LHCN-M2 (cell line): ENCODE measurements at regions not wholly inside any gene's neighbourhood (a gene's known extent, or its start where the extent isn't known, plus 50 kb on each side); places are given as distances from the start of the nearest gene placed in this dataset.

Source experiments
- DNase-seq: peaks from one replicate; pipeline ENCODE4 v3.0.0-alpha.2; 2012; ENCODE audit warnings: low read depth

DNA sequence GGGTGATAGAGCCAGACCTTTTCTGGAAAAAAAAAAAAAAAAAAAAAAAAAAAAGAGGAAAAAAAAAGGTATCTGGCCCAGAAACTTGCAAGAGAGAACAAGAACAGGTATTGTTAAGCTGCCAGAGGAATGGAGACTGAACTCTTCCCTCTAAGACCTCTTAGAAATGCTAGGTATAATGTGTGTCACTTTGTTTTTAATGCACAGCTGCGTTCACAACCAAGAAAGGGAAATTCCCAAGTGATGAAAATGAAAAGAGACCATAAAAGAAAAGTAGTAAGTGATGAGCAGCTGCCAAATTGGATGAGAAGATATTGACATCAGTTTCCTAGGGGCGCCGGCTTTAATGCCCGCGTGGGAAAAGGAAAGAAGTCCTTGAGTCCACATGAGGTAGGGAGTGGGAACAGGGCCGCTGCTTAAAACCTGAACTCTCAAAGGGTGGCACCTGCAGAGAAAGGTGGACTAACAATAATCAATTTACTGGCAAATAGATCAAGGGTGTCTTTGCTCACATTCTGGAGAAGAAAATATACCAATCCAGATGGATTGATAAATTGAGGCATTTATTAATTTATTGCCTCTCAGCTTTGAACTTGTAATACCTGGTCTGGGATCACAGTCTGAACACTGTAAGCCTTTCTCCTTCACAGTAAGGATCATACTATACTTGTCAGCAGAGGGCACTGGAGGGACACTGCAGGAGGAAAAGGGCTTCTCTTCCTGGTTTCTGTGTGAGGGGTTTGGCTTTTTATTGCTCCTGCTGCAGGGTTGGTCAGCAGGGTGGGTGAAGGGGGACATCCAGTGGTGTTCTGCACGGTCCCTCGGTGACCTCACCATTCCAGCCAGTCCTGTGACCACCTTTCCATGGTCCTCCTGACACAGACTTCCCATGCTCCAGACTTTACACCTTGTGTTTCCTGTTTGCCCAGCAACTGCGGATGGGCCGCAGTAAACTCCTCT is 131.6 kb downstream of the AQP9 start:
- peak; percentile 60 for DNase-seq

DNA sequence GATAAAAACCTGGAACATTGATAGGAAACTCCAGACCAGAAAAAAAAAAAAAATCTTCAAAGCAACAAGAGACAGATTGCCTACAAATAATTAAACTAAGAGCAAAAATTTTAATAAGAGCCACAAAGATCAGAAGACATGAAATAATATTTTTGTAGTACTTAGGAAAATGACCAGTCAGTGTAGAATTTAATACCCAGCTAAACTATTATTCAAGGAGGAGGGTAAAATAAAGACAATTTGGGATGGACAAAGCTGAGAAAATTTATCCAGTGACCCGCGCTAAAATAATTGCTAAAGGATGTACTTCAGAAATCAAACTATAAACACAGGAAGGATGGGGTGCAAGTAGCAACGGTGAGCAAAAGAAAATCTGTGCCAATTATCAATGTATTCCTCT is 133.2 kb downstream of the AQP9 start:
- no peak for DNase-seq

DNA sequence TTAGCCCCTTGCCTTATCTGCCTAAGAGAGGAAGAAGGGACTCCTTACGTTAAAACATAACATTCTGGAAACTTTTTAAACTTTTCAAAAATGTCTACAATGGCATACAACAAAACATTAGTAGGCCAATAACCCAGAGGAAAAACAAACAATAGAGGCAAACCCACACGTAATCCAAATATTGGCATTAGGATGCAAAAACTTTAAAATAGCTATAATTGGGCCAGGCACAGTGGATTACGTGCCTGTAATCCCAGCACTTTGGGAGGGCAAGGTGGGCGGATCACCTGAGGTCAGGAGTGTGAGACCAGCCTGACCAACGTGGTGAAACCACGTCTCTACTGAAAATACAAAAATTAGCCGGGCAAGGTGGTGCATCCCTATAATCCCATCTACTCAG is 134.9 kb downstream of the AQP9 start:
- no peak for DNase-seq

DNA sequence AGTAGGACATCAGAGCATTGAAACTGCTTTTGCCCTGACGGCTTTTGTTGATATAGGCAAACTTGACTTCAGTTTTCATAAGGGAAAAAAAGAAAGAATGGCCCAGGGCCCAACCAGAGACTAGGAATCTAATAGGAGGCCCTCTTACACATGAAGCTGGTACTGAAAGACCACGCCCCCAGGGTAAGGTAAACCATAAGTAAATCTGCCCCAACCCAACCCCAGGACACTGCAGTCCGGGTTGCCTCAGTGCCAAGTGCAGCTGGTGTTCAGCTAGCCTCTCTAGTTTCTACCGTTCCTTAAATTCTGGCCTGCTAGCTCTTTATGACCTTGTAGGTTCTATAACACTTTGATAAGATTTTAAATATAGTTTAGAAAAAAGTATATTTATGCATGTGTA is 136.7 kb downstream of the AQP9 start:
- no peak for DNase-seq

DNA sequence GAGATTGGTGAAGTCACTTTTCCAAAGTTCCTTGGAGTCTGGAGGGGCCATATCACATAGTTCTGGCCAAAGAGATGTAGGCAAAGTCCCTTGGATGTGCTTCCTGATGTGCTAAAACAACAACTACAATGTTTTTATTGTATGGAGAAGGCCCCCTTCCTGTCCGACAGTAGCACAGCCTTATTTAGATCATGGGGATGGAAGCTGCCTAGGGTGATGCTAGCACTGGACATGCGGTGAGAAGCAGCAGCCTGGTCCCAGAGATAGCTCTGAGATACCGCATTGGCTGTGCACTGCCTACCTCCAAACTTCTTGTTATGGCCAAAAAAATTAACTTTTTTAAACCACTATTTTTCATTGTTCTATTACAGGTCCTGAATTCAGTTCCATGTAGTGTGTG is 137.6 kb downstream of the AQP9 start:
- DNase-seq: no peak

DNA sequence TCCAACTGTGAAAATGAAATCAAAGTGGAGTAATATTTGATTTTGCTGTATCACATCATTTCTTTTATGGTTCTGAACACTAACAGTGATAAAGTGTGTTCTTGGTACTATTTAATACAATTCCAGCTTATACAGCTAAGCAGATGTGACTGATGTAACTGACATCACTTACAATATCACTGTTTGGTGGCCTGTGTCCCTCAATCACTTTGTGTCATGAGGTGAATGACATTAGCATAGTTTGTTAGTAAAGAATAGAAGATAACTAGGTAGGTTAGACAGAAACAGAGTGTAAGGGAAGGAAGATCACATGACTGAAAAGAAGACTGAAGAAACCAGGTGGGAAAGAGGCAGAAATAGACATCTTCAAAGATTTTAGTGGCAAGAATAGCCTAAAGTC is 138.7 kb downstream of the AQP9 start:
- DNase-seq: no peak

DNA sequence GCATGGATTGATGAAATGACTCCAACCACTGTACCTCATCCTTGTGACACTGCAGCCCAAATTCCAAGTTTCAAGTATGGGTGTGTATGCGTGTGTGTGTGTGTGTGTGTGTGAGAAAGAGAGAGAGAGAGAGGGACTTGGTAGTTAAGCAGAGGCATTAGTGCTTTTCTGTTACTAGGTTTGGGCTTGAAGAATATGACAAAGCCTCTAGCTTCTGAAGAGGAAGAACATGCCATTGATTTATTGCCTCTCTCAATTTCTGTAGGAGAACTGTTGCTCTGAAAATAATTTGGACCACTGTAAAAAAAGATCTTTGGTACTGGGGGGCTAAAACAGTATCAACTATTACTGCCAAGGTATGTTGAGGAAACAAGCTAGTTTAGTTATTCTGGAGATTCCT is 139.2 kb downstream of the AQP9 start:
- DNase-seq: no peak

DNA sequence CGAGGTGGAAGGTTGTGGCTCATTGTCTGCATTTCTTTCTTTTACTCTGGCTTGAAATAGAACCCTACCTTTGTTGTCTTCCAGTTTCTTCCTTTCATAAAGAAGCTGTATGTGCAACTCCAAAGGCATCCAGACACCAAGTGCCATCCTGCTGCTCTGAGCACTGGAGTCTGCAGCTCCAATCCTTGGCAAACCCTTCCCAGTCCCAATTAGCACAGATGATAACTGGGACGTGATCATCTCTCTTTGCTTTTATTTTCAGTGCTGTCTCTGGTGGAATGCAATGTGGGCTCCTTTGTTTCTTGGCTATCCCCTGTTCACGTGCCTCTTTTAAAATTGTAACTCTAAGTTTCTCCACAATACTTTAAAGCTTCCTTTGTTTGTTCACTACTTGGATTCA is 140.9 kb downstream of the AQP9 start:
- DNase-seq: no peak

DNA sequence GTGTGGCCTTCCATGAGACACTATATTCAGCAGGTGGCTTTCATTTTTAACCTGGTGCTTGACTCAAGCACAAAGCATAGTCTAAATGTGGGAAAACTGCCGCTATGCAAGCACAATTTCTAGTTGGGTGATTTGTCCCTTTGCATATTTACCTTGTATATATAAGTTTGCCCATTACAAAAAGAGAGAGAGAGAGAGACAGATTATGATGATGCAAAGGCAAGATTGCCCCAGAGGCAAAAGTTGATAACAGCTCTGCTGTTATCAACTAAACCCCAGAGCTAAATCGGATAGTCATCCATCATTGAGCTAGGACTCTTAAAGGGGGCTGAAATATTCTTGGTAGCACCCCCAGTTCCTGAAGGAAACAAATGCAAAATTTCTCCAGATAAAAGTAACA is 141.5 kb downstream of the AQP9 start:
- DNase-seq: no peak

DNA sequence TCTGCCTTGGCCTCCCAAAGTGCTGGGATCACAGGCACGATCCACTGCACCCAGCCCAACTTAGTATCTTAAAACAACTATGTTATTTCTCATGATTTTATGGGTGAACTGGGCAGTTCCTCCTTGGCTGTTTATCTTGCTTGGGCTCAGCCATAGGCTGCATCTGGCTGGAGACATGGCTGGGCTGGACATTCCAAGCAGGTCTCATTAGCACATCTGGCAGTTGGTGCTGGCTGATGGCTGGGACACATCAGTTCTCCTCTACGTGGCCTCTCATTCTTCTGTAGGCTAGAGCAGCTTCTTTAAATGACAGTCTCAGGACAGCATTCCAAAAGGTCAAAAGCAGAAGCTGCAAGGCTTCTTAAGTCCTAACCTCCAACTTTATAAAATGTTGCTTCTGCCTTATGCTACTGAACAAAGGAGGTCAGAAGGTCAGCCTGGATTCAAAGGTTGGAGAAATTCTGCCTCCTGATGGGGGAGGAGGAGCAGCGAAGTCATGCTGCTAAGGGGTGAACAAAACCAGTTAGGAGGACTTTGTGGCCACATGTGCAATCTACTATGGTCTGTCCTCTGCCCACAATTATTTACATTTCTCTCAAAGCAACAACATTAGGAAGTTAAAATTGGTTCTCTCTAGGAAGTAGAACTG is 144.0 kb downstream of the AQP9 start:
- no peak for DNase-seq

DNA sequence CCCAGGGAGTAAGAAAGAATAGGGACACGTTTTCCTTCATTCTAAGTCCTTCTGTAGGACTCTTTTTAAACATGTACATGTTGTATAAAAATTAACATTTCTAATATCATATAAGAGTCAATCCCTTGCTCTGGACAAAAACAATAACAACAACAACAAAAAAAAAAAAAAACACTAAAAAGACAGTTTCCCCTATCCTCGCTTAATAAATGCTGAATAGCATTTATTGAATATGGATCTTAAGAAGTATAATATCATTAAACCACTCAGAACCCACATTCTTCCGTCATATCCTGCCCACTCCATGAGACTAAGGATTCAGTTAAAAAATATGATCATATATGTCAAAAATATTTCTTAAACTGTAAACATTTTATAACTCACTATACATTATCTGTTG is 145.1 kb downstream of the AQP9 start:
- DNase-seq: no peak

DNA sequence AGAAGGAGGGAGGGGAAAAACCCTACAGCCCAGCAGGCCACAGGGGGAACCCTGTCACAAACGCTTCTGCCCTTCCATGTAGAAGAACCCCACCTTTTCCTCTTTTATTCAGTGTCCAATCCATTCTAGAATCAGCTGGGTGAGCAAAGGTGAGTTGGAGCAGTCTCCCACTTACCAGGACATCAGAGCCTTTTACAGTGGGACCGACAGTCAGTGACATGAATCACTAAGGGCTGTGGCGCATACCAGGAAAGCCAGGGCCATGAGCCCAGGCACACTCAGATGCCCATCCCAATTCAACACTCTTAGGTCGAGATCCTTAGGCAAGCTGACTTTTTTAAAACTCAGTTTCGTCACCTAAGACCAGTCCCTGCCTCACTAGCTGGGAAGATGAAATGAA is 146.1 kb downstream of the AQP9 start:
- DNase-seq: no peak

DNA sequence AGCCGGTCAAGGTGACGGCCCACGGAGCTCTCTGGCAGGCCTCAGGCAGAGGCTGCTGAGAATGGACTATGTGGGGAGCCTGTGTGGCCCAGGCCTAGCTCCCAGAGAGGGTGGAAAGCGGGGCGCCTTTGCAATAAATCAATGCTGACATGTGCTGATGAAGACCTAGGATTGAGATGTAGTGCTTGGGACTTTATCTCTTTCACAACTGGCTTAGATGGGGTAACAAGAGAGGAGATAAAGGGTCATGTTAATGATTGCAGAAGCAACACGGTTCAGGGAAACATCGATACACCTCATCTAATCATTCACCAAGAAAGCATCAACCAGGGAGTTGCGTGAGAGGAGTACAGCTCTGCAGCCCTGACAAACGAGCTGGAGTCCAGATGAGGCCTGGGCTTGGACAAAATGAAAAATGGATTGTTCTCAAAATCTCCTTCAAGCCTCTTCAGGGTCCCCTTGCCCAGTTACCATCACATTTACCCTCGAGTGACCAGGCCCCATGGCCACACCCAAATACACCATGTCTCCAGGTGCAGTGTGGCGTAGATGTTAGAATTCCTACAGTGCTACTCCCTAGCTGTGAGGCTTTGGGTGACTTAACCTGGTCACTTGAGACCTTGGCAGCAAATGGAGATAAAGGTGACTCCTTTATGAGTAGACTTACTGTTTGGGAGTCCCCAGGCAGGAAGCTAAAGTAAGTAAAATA is 146.4 kb upstream of the LIPC start:
- no peak for DNase-seq

DNA sequence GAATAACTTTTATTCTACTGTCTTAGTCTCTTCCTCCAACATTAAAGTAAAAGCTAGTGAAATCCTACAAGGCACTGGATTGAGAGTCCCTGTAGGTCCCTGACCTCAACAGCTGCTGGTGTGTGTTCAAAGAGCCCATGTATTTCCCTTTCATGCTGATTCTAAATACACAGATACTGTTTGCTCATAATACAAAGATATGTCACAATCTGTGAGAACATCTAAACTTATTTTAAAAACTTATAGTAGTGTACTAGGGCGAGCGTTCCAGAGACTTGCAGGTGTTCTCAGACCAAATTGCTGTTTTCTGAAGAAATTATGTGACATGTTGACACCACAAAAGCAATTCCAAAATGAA is 145.9 kb upstream of the LIPC start:
- peak; percentile 45 for DNase-seq

DNA sequence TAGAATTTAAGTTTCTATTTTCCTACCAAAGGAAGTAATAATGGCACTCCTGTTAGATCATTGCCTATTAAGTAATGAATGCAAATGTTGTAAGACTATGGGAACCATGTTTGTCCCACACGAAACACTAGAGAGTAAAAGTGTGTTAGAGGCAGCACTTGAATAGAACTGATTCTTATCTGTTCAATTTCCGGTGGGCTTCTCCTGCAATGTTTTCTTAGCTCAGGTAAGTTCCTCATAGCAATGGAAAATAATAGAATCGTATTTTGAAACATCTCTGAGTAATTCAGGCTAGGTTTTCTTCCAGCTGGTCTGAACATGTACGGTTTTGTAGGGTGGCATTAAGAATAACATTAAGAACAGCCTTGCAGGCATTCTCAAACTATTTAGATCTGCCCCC is 145.3 kb upstream of the LIPC start:
- no peak for DNase-seq

DNA sequence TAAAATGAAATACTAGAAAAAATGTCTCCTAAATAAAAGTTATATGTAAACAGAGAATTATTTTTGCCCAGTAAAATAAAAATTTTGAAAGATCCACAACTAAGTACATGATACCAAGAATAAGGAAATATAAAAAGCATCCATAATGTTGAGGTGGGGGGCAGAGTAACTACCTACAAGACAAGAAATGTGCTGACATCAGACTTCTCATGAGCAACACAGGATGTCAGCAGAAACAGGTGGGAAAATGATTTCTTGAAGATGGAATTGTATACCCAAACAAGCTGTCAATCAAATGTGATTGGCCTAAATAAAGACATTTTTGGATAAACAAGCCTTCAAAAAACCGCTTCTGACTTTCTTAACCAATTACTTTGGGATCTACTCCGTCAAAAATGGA is 143.9 kb upstream of the LIPC start:
- DNase-seq: no peak

DNA sequence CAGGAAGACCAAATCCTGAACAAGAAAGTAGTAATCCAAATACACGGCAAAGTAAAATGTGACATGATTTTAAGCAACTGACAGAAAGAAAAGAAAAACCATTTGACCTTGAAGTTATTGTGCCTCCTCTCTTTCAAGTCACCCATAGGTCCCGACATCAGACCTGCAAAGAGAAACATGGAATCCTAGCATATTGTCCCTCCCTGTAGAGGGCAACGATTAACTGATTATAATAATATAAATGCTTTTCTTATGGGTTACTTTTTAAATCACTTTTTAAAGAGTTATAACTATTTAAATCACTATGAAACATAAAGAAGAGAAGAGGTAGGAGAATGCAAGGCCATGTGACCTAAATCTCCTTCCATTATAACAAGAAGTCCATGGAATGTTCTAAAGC is 143.2 kb upstream of the LIPC start:
- DNase-seq: no peak

DNA sequence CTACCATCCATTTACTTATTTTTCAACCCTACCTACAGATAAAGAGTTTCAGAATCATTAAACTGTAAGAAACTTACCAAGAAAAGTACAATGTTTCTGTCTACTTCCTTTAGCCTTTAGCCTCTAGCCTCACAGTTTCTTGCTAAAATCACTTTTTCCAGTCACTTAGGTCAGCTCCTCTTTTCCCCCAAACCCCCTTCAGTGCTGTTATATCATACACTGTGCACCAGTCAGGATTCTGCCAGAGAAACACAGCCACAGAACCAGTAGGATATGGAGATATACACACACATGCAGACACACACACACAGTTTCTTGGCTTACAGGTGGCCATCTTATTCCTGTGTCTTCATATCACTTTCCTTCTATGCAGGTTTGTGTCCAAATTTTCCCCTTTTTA is 139.9 kb upstream of the LIPC start:
- no peak for DNase-seq

DNA sequence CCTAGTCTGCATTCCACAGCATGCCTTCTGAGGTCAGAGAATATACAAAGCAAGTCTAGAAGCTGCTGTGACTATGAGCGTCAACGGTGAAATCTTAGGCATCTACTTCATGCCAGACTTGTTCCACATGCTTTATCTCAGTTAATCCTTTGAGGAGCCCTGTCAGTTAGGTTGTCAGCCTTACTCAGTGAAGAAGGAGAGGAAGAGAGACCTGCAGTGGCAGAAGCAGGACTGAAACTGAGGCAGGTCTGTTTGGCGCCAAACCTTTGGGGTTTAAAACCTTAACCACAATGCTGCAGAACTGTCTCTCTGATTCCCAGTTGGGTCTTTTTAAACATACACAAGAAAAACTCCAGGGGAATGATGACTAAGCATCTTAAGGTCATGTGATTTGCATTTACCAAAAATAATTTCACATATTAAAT is 139.0 kb upstream of the LIPC start:
- DNase-seq: no peak

DNA sequence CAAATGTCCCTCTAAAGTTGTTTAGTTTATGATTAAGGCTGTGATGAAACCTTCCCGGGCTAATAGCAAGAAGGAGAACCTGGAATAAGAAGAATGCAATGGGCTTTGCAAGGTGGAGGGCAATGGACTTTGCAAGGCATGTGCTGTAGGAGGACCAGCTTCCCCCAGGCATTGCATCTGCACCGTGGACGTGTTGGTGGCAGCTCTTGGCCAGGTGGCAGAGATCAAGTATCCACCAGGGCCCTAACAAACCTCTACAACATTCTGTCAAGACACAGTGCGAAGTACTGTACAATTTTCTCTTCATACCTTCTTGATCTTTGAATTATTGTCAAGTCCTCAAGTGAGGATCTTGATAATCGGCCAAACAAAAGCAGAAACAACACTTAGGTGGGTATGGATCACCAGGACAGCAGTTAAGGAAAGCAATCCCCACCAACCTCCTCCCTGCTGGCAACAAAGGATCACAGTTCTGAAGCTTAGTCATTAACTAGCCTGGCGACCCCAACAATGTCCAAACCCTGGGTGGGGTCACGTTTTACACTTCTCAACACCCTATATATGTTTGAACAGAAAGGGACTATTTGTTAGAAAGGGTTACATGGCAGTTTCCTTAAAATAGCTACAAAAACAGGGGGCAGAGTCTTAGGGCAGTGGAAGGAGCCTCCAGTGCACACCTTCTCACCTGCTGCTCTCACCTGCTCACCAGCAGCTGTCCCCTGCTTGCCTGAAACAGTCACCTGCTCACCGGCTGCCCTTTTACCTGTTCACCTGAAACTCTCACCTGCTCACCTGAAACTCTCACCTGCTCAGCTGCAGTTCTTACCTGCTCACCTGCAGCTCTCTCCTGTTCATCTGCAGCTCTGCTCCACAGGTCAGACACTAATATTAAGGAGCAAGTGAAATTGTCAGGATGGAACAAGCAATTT is 137.9 kb upstream of the LIPC start:
- DNase-seq: no peak

DNA sequence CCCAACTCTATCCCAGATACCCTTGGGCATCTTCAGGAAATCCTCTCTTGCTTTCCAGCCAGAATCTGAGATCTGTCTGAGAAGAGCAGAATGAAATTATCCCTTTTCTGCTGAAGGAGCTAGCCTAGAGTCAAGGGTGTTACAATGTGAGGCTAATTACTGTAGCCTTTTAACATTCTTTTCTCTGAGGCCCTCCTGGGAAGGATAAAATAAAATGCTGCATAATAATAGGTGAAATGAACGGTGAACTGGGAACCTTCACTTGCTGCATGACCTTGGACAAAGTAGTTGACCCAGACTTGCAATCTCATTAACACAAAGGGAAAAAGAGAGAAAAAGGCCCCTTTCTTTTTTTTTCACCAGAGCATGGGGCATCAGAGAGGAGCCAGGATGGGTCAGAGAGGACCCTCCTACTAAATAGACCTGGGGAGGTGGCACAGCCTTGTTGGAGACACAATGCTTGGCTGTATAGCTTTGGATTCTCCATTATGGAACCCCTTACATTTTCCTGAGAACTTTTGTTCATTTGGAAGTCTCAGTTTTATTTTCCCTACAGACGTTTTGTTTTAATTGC is 137.0 kb upstream of the LIPC start:
- no peak for DNase-seq
